GM21786 (cell line): ENCODE measurements at regions not wholly inside any gene's neighbourhood (a gene's known extent, or its start where the extent isn't known, plus 50 kb on each side); places are given as distances from the start of the nearest gene placed in this dataset.
"Not testable (repeated sequence)": the region's sequence is repeated elsewhere in the genome, so short reads cannot be mapped to it uniquely, and the experiment has no call there.

Experiments used
- ATAC-seq: cut with Tn5 transposase; IDR thresholded peaks from one replicate; pipeline ENCODE4 v1.9.1; 2021; ENCODE audit not compliant: unreplicated experiment

- not testable (repeated sequence) for ATAC-seq
Measured at GRCh38 chr4:30869387-30869786, 149.2 kb downstream of the PCDH7 start.

- no peak for ATAC-seq
Measured at GRCh38 chr4:30870513-30870912, 150.3 kb downstream of the PCDH7 start.

- ATAC-seq, result no peak
Measured at GRCh38 chr4:30875658-30876269, 155.6 kb downstream of the PCDH7 start.

GRCh38 chr4:30879855-30880598 lies 159.9 kb downstream of the PCDH7 start:
- no peak for ATAC-seq

- no peak for ATAC-seq
Measured at GRCh38 chr4:30881985-30882384, 161.8 kb downstream of the PCDH7 start.

GRCh38 chr4:30882443-30882842 lies 162.3 kb downstream of the PCDH7 start:
- ATAC-seq, result no peak

- ATAC-seq, result no peak
Measured at GRCh38 chr4:30882995-30883675, 163.0 kb downstream of the PCDH7 start.

GRCh38 chr4:30901461-30902451 lies 181.6 kb downstream of the PCDH7 start:
- ATAC-seq, result no peak

GRCh38 chr4:30903502-30904214 lies 183.5 kb downstream of the PCDH7 start:
- ATAC-seq, result no peak

GRCh38 chr4:30904215-30904555 lies 184.0 kb downstream of the PCDH7 start:
- ATAC-seq, result no peak

- ATAC-seq, result peak; percentile 74
Measured at GRCh38 chr4:30904588-30904987, 184.4 kb downstream of the PCDH7 start.

GRCh38 chr4:30912098-30912714 lies 192.0 kb downstream of the PCDH7 start:
- no peak for ATAC-seq

GRCh38 chr4:30916337-30917274 lies 196.4 kb downstream of the PCDH7 start:
- ATAC-seq, result no peak

- ATAC-seq, result no peak
Measured at GRCh38 chr4:30917946-30918345, 197.8 kb downstream of the PCDH7 start.

GRCh38 chr4:30919458-30919857 lies 199.3 kb downstream of the PCDH7 start:
- no peak for ATAC-seq

- no peak for ATAC-seq
Measured at GRCh38 chr4:30920043-30920442, 199.9 kb downstream of the PCDH7 start.

GRCh38 chr4:30922625-30923024 lies 202.5 kb downstream of the PCDH7 start:
- ATAC-seq, result no peak

- ATAC-seq, result no peak
Measured at GRCh38 chr4:30924495-30924894, 204.3 kb downstream of the PCDH7 start.

GRCh38 chr4:30929649-30930048 lies 209.5 kb downstream of the PCDH7 start:
- ATAC-seq, result no peak
